Ecto neural progenitor cell (in vitro differentiated cells): ENCODE measurements at regions not wholly inside any gene's neighbourhood (a gene's known extent, or its start where the extent isn't known, plus 50 kb on each side); places are given as distances from the start of the nearest gene placed in this dataset.
"Not testable (repeated sequence)": the region's sequence is repeated elsewhere in the genome, so short reads cannot be mapped to it uniquely, and the experiment has no call there.

ENCODE experiments used
- DNase-seq: peaks from one replicate; pipeline ENCODE4 v3.0.0-alpha.2; 2018; ENCODE audit warnings: low spot score

DNA sequence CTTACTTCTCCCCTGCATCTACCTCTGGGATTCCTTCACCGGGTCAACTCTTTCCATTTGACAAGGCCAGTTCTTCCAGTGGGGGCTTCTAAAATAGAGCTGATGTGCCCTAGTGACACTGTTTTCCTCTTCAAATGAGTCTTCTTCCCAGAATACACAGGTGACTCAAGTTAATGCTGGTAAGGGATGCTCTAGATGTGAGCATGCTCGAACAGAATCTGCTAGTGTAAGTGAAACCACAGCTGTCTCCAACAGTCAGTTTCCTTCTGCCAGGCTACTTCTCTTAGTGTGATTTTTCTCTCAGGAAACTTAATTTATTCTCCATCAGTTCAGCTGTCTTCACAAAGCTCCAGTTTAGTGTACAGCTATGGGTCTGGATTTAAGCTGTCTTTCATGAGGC is 194.9 kb upstream of the C1orf87 start:
- no peak for DNase-seq

GRCh38 chr1:60265560-60266535 is 192.3 kb upstream of the C1orf87 start:
- no peak for DNase-seq

DNA sequence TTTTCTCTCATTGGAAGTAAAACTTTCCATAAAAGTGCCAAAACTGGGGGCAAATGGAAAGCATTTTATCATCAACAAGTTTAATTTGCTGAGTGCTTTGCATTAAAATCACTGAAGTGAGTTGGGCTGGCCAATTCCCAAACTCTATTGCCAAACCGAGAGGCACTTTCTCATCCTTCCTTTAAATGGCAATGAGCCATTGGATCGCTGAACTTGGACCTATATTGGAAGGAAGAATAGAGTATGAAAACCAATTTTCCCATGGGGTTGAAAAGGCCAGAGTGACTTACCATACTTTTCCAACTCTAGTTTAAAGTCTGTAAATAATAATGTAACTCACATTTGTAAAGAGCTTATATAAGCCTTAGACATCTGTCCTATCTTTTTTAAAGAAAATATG is 189.1 kb upstream of the C1orf87 start:
- DNase-seq: no peak

- no peak for DNase-seq
These were observed 184.0 kb upstream of the C1orf87 start for GRCh38 chr1:60257531-60257930.

DNA sequence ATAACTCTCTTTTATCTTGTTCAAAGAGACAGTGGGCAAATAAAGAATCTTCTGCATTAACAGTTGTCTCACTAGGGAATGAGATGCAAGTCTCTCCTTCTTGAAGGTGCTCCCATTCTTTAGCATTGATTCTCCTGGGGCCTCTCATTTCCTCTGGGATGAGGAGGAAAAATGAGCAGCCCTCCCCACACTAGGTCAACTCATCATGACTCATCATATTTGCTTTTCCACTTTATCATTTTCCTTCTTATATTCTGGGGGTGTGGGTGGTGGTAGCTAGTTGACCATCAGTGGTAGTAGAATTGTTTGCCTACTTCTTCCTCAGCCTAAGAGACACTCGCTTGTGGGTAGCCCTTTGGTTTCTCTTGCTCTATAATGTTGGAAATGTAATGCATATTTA is 182.0 kb upstream of the C1orf87 start:
- no peak for DNase-seq

- no peak for DNase-seq
These were observed 177.9 kb upstream of the C1orf87 start for GRCh38 chr1:60251426-60251825.

GRCh38 chr1:60247467-60247866 is 173.9 kb upstream of the C1orf87 start:
- not testable (repeated sequence) for DNase-seq

DNA sequence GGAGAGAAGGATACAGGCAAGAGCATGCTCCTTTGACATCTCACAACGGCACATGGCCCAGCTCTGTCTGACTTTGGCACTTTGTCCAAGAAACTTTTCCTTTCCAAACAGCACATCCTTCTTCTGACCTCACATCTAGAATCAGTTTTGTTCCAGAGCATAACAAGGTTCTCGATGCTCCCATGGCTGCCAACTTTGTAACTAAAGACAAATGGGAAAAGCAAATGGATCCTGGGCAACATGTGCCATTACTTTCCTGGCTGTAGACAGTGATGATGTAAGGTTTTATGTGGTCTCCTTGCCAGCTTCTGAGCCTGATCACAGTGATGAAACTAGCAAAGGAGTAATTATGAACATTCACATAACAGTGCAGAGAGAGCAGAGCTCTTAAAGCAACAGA is 171.8 kb upstream of the C1orf87 start:
- DNase-seq: no peak

- DNase-seq: no peak
These were observed 171.3 kb upstream of the C1orf87 start for GRCh38 chr1:60244906-60245305.

- no peak for DNase-seq
These were observed 161.7 kb upstream of the C1orf87 start for GRCh38 chr1:60235275-60235674.

DNA sequence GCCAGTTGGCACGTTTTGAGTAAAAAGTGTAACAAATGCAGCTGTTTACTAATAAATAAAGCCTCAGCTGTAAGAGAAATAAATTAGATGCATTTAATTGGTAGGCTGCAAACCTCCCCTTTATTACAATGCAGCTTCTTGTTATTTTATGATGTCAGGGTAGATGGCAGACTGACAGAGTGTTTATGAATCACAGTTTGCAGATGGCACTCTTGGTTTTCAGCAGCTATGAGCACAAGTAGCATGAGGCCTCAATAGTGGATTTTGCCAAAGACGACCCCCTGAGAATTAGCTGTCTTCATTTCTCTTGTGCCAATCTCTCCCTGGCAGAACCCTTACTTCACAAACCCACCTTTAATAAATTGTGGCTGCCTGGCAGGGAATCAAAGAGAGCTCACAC is 161.2 kb upstream of the C1orf87 start:
- no peak for DNase-seq

- DNase-seq: no peak
These were observed 156.3 kb upstream of the C1orf87 start for GRCh38 chr1:60229821-60230220.

DNA sequence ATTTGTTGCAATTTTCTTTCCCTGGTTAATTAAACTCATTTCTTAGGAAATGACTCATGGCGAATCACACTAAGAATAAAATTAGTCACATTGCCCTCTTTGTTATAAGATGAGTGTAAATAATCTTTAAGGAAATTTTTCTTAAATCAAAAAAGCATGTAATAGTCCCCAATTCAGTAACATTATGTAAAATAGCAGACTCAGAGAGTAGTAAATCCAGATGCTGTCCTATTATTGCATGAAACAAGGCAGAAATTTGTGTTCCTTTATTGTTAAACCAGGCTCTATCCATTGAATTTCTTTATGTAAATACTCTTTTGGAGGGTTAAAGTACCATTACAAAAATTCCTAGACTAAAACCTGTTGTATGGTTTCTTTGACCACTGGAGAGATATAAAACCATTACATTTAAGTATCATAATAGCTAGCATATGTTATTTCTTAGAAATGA is 154.5 kb upstream of the C1orf87 start:
- no peak for DNase-seq

GRCh38 chr1:60227601-60228000 is 154.0 kb upstream of the C1orf87 start:
- no peak for DNase-seq

- DNase-seq: no peak
These were observed 151.9 kb upstream of the C1orf87 start for GRCh38 chr1:60225486-60225885.

DNA sequence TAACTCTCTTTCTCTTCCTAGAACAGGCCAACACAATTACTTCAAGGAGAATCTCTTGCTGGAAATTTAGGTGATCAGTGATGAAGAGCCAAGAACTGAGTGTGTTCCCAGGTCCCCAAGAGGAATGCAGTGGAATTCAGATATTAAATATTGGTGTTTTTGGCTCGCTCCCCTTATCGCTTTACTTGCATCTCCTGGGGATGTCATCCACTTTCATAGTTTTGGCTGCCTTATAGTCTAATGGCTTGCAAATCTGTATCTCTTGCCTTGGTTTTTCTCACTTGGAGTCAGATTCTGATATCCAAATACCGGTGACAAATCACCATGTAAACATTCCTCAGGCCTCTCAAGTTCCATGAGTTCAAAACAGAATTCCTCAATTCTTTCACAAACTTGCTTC is 151.0 kb upstream of the C1orf87 start:
- no peak for DNase-seq

DNA sequence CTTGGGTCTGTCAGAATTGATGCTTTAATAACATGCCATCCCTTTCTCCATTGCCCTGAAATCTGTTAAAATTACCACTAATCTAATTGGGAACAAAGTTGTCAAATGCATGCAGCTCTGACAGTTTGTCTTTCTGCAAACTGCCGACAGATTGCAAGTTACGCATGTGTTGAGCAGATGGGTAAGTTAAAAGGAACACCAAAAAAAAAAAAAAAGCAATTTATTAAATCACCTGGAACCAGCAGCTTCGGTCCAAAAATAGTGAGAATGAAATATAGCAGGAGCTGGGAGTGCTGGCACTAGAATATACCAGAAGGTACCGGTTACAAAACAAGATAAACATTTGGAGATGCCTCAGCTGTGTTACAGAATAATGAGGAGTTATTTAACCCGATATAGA is 149.6 kb upstream of the C1orf87 start:
- DNase-seq: no peak

GRCh38 chr1:60222360-60223115 is 149.0 kb upstream of the C1orf87 start:
- DNase-seq: no peak

DNA sequence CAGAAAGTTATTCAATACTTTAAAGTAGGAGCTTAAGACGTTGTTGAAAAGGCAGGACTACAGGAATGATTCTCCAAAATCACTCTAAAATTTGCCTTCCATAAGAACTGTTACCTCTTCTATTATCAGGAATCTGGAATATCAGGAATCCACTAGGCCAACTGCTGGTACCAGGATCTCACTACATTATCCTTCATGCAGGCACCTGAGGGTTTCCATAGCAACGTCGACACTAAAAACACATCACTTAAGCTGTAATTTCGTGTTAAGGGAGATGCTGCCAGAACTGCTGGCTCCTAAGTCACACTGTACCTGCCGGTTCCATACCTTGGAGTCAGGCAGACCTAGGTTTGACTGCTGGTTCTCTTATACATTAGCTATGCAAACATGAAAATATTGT is 139.7 kb upstream of the C1orf87 start:
- no peak for DNase-seq

- no peak for DNase-seq
These were observed 122.5 kb upstream of the C1orf87 start for GRCh38 chr1:60196026-60196425.

DNA sequence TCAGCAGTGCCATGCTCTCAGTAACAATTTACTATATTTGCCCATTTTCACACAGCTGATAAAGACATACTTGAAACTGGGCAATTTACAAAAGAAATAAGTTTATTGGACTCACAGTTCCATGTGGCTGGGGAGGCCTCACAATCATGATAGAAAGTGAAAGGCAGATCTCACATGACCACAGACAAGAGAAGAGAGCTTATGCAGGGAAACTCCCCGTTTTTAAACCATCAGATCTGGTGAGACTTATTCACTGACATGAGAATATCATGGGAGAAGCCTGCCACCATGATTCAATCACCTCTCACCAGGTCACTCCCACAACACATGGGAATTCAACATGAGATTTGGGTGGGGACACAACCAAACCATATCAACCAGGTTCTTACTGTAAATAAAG is 112.1 kb upstream of the C1orf87 start:
- DNase-seq: no peak

GRCh38 chr1:60184521-60184920 is 111.0 kb upstream of the C1orf87 start:
- no peak for DNase-seq
